Amygdala (tissue), 56 donors: ENCODE measurements at regions not wholly inside any gene's neighbourhood (a gene's known extent, or its start where the extent isn't known, plus 50 kb on each side); places are given as distances from the start of the nearest gene placed in this dataset.

ENCODE experiments used
- DNase-seq, 56 donors: peaks; one replicate each; lab custom pipeline; 2025; lab: John Stamatoyannopoulos, UW

DNA sequence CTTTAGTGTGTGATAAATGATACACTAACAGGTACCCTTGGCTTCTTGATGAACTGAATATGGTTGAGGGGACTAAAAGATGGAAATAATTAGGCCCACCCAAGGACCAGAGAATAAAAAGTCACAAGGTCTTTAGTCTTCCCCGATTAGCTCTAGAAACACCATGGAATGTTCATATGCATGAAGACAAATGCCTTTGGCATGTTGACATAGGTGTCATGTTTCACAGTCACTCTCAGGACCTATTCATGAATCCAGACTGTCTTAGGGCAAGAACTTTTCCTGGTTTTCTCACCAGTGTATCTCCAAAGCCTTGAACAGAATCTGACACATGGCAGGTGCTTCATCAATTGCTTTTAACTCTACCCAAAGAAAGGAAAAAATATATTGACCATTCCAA is 412.8 kb downstream of the AJAP1 start:
- no peak for DNase-seq

DNA sequence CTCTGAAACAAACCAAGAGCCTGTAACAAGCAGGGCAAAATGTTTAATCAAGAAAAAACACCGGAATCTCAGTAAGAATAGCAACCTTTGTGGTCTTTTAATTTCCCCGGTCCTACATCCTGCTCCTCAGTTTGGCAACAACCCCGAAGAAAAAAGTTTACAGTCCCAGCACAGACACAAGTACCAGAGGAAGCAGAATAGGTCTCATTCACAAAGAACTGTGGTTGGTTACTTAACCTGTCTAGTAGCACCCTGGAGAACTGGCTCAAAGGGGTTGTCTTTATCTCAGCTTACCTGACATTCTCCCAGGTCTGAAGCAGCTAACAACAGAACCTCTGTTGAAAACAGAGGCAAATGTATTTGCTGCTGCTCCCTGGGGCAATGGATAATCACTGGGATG is 399.3 kb downstream of the AJAP1 start:
- no peak for DNase-seq

DNA sequence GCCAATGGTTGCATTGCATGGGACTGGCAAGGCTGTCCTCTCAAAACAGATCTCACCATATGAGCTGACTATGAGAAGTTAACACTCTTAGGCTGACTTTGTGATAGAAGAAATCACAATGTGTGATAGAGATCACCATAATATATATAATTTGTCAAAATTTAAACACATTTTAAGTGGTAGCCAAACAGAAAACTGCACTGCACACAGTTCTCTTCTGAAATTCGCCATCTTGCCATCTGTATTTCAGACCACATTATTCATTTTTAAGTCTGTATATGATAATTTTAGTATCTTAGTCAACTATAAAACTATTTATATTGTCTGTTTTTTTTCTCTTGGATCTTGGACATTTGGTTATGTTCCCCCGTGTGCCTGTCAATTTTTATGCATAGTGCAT is 374.7 kb downstream of the AJAP1 start:
- DNase-seq = no peak

DNA sequence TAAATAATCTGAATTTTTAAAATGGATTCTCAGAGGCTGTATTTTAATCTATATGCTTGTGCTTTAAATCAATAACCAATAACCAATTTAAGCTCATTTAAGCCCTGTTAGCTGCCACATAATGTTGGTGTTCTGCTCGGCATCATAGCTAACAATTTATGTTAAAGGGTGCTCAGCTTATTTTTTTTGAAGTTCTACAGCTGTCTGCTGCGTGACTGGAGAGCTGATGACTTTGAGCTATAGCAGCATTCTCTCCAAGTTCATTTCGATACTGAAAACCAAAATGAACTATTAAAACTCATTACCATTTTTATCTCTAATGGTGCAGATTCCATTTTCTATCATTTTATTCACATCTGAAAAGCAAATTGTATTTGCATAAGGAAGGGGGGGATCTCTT is 357.8 kb downstream of the AJAP1 start:
- no peak for DNase-seq

DNA sequence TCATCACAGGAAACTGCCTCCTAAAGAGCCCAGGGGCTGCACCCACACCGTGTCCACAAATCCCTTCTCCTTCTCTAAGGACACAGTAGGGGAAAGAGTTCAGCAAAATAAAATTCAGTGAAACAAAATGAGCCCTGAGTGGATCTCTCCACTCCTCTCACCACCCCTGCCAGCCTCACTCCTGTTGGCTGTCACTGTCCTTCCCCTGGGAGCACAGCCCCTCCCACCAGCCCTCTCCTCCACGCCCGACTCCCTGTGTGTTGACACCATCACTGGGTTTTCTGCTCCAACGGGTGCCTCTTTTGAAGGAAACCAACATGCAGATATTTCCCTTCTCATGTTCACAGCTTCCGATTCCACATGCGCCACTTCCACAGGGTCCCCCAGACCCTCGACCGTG is 356.2 kb downstream of the AJAP1 start:
- DNase-seq = no peak

DNA sequence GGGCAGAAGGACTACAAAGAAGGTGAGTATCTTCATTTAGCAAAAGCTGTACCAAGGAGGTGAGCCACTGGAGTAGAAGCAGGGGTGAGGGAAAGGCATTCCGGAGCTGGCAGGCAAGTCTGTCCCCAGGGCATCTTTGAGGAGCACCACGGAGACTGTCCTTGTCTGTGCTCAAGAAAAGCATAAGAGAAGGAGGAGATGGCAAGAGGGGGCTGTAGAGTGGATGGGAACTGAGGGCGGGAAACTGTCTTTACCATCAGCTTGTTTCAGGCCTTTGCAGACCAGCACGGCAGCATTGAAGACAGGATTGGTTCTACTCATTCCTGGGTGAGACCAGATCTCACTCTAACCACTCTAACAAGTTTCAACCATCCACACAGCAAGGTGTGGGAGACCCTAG is 355.8 kb downstream of the AJAP1 start:
- DNase-seq = no peak

DNA sequence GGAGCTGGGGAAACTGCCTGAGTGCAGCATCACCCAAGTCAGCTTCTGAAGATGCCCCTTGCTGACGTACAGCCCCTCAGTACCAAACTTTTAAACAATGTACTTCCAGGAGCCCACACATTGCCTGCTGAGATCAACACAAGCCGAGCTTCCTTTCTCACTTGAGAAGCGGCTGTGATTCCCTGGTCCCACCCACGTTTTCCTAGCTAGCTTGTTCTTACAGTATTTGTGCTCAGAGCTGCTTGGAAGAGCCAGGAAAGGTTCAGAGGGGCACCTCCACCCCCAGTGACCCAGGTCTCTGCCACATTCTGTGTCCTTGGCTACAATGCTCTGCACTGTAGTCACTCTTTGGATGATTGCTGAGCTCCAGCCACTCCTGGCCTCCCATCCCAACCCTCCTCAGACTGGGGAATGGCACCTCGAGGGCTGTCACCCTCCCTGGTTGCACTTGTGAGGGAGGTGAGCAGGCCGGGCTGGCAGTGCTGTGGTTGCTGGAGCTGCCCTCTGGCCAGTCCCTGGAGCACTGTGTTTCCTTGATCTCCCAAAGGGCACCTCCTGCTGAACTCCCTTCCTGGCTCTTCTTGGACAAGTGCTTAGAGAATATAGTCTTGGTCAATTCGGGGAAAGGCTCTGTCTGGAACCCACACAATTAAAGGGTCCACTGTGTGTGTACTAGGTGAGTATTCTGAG is 355.1 kb downstream of the AJAP1 start:
- DNase-seq = peak in 8 of 56 donors; percentile 1 to 18 (median 4)

DNA sequence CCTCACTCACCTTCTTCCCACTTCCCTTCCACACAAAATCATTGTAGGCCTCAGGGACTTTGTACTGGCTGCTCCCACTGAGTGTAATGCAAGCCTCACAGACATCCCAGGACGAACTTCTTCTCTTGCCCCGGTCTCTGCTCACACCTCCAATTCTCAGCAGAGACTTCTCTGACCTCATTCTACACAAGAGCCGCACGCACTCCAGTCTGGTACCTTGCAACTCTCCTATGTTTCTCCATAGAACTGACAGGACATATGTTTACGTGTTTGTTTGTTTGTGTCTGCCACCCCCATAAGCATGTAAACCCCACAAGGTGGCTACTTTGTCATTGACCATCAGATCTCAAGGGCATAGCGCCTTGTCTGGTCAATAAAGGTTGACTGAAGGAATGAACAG is 350.8 kb downstream of the AJAP1 start:
- no peak for DNase-seq

DNA sequence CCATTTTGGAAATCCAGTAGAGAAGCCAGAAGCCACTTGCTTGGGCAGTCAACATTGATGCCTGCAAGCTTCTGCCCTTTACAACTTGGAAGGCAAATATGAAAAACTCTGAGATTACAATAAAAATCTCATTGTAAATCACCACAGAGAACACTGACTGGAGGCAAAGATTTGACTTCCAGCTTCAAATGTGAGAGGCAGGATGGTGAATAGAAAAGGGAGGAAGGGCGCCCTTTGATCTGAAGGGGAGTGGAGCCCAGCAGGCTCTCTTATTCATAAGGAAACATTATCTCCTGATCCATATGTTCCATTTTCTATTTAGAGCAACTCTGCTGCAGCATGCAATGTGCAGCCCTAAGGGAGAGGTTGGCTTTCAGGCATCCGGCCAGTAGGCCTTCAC is 348.3 kb downstream of the AJAP1 start:
- DNase-seq = no peak

DNA sequence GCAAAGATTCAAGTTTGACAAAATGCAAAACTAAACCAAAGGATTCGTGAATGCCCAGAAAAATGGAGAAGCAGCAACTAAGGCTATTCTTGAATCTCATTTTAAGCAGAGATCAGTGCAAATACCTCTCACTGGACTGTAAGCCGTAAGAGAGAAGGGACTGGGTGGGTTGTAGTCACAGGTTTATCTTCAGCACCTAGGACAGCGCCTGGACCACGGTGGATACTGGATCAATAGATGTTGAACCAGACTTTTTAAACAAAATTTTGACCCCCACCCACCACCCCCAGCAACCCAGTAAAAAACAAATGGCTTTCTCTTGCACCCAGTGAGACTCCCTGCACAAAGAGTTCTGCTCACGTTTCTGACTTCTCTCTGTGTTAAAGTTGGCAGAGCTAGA is 347.1 kb downstream of the AJAP1 start:
- DNase-seq = no peak

DNA sequence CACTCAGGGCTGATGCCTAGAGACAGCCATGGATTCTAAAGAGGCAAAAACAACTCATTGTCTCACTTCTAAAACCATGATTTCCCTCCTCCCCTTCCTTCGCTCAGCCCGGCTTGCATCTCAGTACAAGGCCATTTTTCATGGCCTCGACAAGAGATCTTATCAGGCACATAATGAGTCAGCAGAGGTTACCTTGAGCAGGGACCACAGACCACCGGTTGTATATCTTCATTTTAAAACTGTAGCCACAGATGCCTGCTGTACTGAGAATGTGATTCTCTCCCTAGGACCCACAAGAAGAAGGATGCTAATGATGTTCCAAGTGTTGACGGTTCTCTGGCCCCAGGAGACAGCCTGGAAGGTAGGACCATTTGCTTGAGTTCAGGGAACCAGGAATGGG is 331.9 kb downstream of the AJAP1 start:
- no peak for DNase-seq

DNA sequence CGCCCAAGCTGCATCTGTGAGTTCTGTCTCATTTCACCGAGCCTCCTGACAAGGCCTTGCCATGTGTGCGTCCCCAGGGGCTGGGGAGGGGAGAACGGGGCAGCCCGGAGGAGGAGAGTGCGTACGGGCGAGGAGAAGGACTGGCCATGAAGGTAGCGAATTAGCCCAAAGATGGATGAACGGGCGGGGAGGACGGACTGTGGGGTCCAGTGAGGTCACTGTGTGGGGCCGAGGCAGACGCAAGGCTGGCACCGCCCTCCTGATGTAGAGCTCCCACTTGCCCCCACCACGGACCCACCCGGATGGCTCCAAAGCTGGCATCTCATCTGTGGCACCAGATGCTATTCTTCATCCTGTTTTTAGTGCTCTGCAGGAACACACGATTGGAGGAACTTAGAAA is 330.4 kb downstream of the AJAP1 start:
- DNase-seq = no peak

DNA sequence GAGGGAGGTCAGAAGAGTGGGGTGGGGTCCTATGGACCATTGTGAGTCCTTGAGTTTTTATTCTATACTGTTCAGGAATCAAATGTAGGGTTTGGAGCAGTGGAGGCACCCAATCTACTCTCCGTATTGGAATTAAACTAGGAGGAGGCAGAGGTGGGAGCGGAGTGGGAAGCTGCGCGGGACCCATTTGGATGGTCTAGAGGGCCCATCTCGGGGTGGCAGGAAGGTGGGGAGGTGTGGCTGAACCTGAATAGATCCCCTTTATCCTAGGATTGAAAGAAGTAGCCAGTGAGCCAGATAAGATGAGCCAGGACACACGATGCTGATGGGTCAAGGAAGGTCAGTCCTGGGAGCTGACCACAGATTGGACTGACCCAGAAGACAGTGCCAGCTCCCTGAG is 325.8 kb downstream of the AJAP1 start:
- DNase-seq = no peak

DNA sequence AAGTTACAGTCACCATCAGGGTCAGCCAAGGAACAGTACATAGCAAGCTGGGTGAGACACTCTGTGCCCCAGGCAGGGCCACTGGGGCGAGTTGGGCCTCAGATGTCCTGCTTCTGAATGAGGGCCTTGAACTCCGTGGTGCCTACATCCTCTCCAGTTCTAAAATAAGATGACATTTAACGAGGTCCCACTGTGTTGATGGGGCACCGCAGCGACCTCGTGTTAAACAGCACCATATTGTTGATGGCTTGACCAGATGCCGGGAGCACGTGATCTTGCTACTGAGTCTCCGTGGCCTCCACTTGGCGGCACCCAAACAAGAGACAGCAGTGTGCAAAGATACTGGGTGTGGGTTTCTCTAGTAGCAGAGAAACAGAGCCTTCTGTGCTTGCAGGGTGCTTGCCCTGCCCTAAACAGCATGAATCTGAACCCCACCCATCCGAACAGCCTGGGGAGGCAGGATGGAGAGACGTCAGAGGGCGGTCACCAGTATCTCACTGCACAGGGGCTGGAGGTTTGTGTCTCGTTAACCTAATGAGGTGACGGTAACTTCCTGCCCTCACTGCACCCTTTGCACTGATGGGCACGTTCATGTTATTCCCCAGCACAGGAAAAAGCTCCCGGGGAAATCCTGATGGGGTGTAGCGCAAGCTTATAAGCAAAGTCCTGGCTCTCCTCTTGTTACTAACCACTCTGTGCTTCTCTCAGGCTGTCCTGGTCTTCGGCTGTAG is 324.4 kb downstream of the AJAP1 start:
- DNase-seq = no peak

DNA sequence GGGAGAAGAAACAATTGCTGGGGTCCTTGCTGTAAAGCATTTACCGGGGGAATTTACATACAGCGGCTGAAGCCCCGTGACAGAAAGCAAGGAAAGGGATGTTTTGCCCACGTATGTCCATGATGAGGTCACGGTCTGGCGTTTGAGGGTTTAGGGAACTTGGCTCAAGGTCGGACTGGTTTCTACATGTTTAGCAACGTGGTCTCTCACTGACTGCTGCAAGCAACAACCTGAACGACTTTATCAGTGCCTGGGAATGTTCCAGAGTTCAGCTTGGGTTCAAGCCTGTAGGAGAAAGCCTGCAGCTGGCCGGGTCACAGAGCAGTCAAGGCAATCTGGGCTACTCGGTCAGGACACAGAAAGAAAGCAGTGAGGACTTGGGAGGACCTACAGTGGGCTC is 323.3 kb downstream of the AJAP1 start:
- no peak for DNase-seq

DNA sequence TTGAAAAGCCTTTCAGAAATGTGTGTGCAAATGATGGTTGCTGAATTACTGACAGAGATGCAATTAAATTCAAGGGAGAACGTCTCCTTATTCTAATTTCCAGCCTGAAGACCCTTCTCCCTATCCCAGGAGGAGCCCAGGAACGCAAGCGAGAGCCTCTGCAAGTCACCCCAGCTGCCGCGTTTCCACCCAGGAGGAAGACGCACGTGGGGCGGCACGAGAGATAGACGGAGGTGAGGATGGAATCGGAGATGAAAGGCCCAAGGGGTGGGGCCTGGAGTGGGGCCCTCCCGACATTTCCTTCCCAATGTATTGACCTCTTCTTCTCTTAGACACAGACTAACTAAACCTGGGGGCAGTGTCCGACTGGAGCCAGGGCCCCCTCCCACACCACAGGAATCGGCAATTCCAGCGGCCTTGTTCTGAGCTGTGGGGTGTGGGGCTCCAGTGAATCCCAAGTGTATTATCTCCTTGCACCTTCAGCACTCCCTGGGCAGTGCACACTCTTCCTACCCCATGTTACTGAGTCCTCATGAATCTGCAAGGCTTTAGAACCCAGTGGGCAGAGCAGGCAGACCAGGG is 322.5 kb downstream of the AJAP1 start:
- DNase-seq = no peak

DNA sequence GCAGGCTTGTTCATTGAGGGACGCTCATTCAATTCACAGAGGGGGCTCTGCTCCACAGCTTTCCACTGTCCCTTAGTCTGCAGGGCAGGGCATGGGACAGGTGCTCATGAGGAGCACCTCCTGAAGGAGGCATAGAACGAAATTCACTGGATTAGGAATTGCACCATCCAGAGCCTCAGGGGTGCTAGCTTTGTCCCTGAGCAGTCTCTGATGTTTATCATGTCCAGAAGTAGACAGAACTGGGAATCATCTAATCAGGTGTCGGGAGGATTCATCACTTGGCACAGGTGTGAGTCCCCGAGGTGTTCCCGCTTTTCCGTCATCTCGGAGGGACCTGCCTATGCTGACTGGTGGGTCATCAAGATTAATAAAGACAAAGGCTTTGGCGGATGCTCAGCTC is 321.4 kb downstream of the AJAP1 start:
- DNase-seq = no peak

DNA sequence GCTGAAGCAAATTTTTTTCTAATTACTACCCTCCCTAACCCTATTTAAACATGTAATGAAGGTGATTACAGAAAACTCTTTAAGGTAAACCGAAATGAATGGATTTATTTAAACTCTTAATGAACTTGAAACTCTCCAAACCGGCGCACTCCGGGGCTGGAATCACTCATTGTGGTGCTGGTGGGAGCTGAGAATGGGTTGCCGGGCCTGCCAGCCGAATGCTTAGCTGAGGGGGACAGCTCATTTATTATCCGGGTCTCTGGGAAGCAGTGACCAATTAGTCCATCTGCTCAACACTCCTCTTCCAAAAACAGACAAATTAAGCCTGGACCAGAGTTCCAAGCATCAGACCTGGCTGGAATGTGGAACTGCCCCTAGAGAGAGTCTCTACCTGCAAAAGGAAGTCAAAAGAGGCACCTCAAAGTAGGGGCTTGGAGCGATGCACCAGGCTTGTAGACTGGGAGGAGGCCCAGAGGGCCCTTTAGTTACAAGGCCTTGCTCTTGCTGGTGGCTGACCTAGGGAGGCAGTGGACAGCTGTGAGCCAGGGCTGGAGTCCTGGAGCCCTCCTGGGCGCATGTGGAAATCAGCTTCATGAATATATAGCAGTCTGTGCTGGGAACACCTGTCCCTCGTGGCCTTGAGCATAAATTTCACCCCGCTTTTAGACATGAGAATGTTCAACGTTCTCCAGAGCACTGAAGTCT is 320.7 kb downstream of the AJAP1 start:
- DNase-seq = no peak

DNA sequence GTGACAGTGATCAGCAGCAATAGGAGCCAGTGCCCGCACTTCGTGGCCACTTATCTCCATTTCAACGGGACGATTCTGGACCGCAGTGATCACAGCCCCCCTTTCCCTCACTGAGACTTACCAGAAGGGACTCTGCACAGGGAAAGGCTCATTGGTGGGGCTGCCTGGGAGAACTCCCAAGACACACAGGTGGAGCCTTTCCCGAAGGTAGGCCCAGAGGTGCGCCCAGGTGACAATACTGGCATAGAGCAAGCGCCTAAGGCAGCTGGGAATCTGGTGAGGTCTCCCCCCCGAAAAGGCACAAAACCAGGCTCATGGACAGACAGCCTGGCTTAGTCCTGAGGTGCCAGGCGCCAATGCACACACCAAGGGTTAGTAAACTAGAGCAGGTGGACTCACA is 318.9 kb downstream of the AJAP1 start:
- DNase-seq = no peak

DNA sequence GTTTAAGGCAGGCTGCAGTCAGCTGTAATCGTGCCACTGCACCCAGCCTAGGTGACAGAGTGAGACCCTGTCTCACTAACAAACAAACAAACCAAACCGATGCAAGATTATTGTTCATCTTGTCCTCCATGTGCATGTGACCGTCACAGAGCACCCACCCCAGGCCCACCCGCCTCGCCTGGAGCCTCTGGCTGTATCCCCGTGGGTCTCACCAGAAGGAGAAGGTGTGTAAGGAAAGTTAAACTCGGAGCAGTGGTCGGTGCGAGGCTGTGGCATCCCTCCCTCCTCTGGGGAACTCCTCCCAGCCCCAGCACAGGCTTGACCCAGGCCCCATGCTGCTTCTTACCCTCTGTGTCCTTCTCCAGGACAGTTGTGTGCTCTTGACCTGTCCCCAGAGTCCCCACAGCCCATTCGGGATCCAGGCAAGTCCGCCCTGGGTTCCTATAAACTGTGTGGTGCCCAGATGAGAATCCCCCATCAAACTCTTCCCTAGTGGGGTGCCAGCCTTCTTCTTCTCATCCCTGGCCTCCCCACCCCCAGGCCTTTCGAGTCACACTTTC is 318.4 kb downstream of the AJAP1 start:
- DNase-seq = no peak

DNA sequence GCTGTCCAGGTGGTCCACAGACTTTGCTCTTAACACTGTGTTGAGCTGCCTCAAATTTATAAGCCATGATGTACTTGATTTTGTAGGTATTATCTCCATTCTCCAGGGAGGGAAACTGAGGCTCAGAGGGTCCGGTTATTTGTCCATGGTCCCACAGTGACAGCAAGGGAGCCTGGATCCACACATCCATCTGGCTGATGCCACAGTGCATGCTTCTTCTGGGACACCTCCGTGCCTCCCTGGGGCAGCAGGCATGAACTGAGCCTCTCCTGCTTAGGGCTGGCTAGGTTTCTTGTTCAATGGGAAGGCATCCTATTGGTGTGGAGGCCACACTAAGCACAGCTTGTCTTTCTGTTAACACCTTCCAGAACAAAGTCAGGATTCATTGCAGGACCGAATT is 317.3 kb downstream of the AJAP1 start:
- DNase-seq = no peak
